Inflammatory macrophage treated with lipopolysaccharide for 1 hour (primary cell): ENCODE measurements at regions not wholly inside any gene's neighbourhood (a gene's known extent, or its start where the extent isn't known, plus 50 kb on each side); places are given as distances from the start of the nearest gene placed in this dataset.

Source experiments
- DNase-seq, 2 donors: peaks; one replicate each; pipeline ENCODE4 v3.0.0-alpha.2; 2020 to 2022

DNA sequence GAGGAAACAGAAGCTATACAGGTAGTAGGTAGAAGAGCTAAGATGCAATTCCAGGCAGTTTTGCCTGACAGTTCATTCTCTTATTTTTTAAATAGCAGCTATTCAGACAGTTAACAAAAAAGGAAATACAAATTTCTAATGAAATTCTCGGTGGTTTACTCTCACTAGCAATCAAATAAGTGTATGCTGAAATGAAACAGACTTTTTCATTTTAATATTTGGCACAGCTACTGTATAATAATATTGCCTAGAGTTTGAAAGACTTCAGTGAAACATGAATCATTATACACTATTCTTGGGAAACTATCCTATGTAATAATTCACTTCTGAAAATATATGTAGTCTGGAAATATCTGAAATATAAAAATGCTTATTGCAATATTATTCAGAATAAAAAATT is 463.2 kb upstream of the AGTR1 start:
- DNase-seq = no peak

DNA sequence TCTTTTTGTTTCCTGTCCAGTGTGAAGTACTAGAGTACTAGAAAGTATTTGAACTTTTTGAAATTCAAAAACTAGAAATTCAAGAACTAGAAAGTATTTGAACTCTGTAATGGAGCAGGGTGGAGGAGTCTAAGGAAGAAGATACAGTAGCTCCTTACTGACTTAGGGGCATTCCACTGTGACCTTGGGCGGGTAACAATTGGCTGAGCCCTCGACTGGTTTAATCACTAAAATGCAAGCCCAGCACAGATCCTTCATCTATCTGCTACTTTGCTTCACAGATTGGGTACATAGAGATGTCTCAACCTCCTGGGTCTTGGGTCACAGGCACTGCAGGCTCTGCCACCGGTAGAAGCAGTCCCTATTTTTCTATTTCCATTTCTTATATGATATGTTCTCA is 462.1 kb upstream of the AGTR1 start:
- no peak for DNase-seq

DNA sequence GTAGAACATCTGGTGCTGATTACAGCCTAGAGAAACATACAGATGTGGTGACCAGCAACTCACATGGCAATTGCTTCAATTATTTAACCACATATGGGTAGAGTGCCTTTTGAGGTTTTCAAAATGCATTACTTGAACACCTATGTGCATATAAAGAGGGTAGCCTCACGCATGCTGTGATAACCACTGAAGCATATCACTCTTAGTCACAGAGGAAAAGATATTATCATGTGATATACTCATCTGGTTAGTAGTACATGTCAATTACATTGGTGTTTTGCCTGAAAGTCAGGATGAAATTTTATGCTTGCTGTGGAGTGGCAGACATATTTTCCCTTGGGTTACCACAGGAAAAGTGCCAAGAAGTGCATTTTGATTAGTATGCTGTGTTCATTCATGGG is 459.3 kb upstream of the AGTR1 start:
- DNase-seq = no peak

DNA sequence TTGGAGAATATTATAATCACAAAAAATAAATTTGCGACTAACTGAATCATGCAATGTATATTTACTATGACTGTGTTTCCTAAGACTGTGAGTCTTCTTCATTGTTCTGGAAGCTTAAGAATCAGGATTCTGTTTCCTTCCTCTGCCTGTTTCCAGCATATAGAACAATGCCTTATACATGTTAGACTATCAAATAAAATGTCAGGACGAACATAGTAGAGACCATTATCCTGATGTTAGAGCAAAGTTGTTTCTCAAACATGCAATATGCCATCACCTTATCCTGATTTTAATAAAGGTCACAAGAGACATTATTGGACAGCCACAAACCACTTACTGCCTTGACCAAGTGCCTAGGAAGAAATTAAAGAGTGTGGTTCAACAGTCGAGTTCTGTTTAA is 457.4 kb upstream of the AGTR1 start:
- DNase-seq = no peak

DNA sequence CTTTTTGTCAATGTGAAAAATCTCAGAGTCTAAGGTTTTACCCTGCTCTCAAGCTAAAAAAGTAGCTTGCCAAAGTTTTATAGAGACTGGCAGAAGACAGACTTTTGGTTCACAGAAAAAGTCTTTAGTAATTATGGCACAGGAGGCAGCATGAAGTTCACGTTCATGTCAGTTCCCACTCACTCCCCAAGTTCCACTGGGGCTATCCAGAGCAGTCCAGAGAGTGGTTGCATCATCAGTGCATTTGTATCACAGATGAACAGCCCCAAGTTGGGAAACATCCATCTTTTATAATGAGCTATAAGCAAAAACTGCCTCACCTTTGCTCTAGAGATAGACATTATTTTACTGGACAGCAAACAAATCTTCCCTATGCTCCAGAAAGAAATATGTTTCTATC is 454.1 kb upstream of the AGTR1 start:
- no peak for DNase-seq

DNA sequence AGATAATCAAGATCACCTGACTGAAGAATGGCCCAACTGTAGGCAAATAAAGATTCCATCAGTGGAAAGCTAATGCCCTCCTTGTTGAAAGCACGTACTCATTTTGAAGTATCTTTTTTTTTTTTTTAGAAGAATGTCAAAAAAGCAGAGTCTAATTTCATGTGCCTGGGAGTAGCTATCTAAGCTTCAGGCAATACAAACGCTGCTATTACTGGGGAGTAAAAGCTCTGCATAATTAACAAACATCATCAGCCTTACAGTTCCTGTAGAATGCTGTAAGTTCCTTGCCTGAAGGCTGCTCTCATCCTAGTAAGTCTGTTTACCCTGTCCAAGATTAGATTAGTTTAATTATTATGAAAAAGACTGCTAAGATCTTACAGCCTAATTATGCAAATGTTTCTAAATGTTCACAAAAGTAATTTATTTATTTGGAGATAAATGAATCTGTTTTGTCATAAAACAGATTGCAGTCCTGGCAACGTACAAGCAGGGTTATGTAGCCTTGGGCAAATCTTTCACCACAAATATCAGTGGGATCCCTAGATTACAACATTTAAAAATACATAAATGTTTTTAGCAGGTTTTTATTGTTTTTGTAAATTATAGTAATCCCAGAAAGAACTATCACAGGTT is 451.3 kb upstream of the AGTR1 start:
- no peak for DNase-seq

DNA sequence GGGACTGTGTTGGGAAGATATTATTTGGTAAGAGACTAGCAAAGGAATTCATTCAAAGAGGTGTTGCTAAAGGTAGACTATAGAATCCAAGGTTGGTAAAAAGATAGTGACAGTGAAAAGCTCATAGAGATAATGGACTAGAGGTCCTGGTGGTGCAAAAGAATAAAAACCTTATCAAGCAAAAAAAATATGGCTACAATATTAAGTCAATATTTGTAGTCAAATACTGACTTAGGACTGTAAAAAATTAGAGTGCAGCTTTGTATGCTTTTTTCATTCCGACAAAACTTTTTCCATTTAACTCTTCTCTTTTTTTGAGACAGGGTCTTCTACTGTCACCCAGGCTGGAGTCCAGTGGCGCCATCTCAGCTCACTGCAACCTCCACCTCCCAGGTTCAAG is 444.0 kb upstream of the AGTR1 start:
- no peak for DNase-seq

DNA sequence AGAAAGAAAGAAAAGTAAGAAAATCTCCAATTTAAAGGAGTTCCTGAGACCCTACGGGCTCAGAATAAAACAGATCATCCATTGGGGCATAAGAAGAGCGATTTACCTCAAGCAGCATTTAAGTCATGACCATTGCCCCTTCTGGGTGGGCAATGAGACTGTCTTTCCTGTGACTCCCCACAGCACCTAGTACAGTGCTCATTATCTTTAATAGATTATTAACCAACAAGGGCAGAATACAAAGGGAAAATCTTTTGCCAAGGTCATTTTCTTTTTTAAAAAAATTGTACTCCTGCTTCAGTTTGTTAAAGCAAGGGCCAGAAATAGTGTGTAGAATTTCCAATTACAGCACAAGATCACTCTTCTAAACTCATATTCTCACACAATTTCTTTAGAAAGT is 443.3 kb upstream of the AGTR1 start:
- DNase-seq = no peak

DNA sequence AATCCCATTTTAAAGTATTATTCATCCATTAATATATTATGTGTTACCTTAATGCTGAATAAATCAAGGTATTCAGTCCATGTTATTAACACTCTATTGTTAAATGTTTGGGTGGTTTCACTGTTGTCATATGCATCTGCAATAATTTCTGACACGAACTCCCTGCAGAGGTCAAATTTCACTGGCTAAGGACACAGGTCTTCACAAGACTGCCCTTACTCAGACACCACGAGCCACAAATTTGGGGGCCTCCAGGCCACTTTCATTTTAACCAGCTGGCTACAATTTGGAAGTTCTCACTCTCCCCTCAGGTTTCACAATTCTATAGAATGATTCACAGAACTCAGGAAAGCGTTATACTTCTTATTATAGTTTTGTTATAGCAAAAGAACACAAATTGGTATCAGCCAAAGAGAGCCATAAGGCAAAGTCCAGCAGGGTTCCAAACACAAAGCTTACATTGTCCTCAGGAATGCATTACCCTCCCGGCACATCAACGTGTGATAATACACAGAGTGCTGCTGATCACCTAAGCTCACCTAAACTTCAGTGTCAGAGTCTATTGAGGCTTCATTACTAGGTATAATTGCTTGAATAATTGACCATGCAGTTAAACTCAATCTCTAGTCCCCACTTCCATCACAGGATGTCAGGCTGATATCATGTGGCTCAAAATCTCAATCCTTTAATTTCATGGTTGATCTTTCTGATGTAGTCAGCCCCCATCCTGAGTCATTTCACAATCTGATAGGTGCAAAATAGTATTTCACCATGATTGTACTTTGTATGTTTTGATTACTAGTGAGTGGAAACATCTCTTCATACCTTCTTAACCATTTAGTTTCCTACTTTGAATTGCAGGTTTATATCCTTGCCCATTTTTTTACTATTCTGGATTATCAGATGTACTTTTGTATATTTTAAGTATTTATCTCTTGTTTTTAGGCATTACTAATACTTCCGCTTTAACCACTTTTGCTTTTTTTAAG is 441.4 kb upstream of the AGTR1 start:
- DNase-seq = no peak

DNA sequence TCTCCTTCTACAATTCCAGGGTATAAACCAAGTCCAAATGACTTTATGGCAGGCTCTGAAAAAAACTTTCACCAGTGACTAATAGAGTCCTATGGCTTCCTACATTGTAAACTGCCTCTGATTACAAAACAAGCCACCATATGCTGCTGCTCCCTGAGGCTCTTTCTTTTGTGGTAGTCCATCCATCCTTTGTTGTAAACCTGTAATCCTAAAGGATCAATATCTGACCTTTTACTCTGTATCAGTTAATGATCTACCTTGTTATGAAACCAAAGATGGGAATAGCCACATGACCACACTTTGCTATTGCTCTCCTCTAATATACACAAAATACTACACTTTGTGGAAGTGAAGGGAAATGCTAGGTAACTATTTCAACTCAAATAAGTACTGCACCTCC is 434.7 kb upstream of the AGTR1 start:
- DNase-seq = no peak

DNA sequence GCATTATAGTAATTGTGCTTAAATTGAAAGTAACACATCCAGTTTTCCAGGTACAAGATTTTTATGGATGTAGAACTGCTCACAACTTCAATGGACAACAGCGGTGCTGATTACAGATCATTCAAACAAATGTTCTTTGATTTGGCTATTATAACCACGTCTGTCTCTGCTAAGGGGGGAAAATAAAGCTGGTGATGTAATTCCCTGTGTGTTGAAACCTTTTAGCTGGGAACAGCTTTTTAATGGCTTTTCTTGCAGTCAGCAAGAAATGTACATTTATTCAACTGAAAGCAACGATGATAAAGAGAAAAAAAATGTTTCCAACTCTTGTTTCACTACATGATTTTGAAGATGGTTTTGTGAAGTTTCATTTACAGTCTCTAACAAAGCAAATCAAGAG is 431.9 kb upstream of the AGTR1 start:
- DNase-seq = no peak

DNA sequence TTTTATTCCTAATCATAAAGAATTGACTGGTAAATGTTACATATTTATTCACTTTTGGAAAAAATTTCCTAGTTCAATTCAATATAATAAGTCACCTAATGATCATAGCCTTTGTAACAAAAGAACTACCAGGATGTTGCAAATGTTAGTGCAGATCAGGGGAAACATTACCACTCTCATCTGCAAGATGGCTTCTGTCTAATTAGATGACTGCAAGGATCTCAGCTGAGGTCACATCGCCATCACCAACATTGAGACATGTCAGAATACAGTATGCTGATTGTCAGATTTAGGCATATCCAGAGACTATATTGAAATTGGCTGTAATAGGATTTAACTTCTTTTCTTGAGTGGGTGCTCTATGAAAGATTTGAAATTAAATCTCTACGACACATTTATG is 431.4 kb upstream of the AGTR1 start:
- DNase-seq = no peak

DNA sequence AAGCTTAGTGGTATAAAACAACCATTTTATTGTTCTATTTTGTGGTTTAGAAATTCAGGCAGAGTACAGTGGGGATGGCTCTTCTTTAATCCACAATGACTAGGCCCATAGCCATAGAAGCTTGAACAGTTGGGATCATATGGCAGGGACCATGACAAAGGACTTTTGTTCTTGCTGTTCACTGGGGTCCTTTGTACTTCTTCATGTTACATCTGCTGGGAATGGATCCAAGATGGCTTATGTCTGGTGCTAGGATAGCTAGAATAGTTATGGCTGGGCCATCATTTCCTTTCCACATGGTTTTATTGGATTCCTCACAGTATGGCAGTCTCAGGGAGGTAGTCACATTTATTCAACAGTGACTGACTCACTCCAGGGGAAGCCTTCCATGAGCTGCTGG is 427.9 kb upstream of the AGTR1 start:
- no peak for DNase-seq

DNA sequence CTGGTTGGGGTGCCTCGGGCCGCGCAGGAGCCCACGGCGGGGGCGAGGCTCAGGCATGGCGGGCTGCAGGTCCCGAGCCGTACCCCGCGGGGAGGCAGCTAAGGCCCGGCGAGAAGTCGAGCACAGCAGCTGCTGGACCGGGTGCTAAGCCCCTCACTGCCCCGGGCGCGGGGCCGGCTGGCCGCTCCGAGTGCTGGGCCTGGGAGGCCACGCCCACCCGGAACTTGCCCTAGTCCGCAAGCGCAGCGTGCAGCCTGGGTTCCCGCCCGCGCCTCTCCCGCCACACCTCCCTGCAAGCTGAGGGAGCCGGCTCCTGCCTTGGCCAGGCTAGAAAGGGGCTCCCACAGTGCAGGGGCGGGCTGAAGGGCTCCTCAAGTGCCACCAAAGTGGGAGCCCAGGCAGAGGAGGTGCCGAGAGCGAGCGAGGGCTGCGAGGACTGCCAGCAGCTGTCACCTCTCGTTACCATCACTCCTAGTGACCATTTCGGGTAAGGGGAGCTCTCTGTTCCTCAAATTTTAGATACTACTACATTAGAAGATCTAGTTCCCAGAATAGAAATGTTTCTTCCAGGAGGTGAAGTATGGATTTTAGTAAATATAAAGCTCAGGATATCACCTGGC is 417.0 kb upstream of the AGTR1 start:
- DNase-seq = no peak

DNA sequence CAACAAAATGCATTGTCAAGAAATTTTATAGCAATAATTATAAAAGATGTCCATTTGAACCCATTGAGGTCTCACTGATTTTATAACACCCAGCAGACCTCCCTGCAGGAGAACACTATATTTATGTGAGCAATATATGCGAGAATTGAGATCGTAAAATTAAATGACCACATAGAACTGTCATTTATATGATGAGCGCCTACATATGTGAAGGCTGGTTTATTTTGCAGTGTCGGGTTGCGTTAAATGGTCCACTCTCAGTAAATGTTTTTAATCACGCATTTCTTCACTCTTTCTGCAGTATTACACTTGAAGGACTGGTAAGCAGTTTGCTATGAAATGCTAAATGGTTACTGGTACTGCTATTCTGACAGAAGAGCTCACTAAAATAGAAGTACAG is 408.5 kb upstream of the AGTR1 start:
- no peak for DNase-seq

DNA sequence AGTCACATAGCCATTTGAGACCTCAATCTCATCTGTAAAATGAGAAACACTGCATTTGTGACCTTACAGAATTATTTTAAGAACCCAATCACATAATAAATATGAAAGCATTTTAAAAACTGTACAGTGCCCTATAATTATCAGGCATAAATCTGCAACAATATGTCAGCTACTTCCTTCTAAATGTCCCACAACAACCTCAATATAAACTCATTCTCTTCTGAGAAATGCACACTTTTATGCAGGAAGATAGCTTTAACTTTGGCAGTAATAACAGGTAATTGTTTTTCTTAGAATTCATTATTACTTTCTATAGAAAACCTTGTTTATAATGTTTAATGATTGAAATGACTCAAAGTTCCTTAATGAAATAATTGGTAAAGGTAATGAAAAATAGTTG is 400.7 kb upstream of the AGTR1 start:
- no peak for DNase-seq

DNA sequence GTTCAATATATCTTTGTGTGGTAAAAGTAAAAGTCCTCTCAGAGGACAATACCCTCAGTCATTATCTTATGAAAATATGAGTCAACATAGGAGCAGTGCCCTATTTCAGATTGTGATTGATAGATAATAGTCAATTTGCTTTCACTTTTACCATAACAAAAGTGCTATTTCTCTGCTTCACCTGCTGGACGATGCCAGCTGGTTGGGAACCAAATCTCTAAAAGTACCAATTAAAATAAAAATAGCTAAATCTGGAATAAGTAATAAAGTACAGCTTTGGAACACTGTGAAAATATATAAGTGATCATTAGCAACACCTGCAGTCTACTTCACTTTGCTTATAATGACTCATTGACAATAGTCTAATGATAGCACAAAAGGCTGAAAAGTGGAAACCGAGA is 390.3 kb upstream of the AGTR1 start:
- DNase-seq = no peak

DNA sequence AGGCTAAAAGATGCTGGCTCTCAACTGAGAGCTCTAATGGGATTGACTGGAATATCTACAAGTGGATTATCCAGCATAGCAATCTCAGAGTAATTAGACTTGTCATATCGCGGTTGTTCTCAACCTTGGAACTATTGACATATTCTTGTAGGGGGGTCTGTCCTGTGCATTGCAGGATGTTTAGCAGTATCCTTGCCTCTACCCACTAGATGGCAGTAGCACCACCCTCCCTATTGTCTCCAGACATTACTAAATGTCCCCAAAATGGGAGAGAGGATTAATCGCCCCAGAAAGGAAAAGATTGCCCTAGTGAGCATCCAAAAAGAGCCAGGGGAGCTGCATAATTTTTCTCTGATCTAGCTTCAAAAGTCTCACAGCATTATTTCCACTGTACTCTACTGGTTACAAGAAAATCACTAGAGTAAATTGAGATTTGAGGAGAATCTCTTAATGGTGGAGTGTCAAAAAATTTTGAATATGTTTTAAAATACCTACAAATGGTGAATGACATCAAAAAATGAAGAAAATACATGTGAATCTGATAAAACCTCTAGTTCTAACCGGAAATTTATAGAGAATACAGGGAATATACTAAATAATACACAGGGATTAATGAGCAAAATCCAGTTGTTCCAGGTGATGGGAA is 388.2 kb upstream of the AGTR1 start:
- DNase-seq = peak; percentile 33 to 75

DNA sequence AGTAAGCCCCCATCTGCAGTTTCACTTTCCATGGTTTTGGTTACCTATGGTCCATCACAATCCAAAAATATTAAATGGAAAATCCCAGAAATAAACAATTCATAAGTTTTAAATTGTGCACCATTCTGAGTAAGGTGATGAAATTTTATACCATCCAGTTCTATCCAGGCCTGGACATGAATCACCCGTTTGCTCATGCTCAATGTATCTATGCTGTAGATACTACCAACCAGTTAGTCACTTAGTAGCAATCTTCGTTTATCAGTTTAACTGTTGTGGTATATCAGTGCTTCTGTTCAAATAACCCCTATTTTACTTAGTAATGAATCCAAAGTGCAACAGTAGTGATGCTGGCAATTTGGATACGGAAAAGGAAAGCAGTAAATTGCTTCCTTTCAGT is 381.9 kb upstream of the AGTR1 start:
- DNase-seq = no peak

DNA sequence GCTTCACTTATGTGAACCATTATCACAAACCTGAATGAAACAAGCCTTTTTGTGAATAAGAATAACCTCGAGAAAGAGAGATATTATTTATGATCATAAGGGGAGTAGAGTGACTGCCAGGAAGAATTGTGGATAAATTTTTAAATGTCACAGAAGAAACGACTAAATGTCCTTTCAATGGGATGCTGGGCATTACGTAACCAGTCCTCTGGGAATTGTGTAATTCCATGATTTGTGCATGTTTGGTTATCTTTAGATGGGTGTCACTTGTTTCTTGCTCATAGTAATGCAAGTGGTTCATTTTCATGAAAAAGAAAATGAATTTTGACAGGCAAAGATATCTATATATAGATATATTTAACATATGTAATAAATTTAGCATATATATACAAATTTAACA is 379.5 kb upstream of the AGTR1 start:
- no peak for DNase-seq

DNA sequence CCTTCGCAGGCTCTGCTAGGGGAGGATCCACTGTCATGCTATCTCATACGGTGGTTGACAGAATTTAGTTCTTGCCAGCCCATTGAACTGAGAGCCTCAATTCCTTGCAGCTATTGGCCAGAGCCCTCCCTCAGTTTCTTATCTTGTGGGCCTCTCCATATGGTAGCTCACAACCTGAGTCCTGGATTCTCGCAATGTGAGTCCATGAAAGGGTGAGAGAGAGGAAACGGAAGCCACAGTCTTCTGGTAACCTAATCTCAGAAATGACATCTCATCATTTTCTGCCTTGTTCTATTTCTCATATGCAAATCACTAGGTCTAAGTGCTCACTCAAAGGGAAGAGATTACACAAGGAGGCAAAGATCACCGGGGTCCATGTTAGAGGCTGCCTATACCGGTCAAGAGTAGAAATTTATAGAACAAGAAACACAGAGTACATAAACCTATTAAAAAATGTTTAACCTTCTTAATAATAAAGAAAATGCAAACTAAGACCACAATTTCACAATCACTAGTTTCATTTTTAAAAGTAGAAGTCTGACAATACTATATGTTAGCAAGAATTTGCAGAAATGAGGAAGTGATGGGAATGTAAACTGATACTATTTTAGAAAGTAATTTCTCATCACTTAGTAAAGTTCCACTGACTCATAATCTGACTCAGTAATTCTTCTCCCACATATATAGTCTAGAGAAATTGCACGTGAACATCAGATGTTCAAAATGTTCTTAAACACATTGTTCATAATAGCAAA is 378.4 kb upstream of the AGTR1 start:
- peak; percentile 79 to 92 for DNase-seq

DNA sequence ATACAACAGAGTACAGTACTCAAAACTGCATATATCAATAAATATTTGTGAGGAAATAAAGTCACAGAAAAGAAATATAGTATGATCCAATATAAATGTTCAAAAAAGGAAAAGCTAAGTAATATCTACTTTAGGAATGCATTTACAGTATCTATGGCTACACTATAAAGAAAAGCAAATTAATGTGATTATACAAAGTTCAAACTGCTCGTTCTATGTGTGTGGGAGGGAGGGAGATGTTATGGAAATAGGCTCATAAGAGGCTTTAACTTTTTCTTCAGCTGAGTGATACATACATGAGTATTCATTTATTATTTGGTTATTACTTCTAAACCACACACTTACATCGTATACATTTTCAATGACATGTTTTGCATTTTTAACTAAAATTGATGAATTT is 377.7 kb upstream of the AGTR1 start:
- DNase-seq = peak in 1 of 2 donors; percentile 12
